CD14-positive monocyte (primary cell): ENCODE measurements at regions not wholly inside any gene's neighbourhood (a gene's known extent, or its start where the extent isn't known, plus 50 kb on each side); places are given as distances from the start of the nearest gene placed in this dataset.

Experiments used
- DNase-seq, 3 donors: peaks; one replicate each; pipeline ENCODE4 v3.0.0-alpha.2; 2011 to 2022
- H2AFZ ChIP-seq: 2 replicates; pipeline ENCODE4 v1.6.0; 2012; ENCODE audit warnings: mild to moderate bottlenecking, low read depth, low read length, inconsistent platforms; ENCODE audit not compliant: insufficient read depth, poor library complexity, severe bottlenecking
- H3K27ac ChIP-seq, 2 donors: 1 replicate in 1 of 2; 2 replicates in 1 of 2; pipeline ENCODE4 v1.5.1; 2012 to 2013; ENCODE audit warnings: low read length in 2 of 2, control low read depth in 1 of 2, inconsistent platforms in 1 of 2, low read depth in 1 of 2, mild to moderate bottlenecking in 1 of 2
- H3K27me3 ChIP-seq, 2 donors: one replicate each; pipeline versions ENCODE4 v1.6.0 to v1.6.1; 2011 to 2013; ENCODE audit warnings: low read length in 2 of 2; ENCODE audit not compliant: control insufficient read depth in 2 of 2, insufficient read depth in 2 of 2
- H3K36me3 ChIP-seq, 2 donors: replicated peaks in 1 of 2; 1 replicate in 1 of 2; 2 replicates in 1 of 2; pipeline versions ENCODE4 v1.5.1 to v1.6.1; 2012 to 2013; ENCODE audit warnings: low read length in 2 of 2, control low read depth in 1 of 2, inconsistent platforms in 1 of 2, mild to moderate bottlenecking in 1 of 2; ENCODE audit not compliant: insufficient read depth in 2 of 2, control insufficient read depth in 1 of 2
- H3K4me1 ChIP-seq, 2 donors: 1 replicate in 1 of 2; 2 replicates in 1 of 2; pipeline versions ENCODE4 v1.5.1 to v1.6.1; 2012 to 2013; ENCODE audit warnings: low read length in 2 of 2, control low read depth in 1 of 2, inconsistent platforms in 1 of 2, mild to moderate bottlenecking in 1 of 2, moderate library complexity in 1 of 2; ENCODE audit not compliant: insufficient read depth in 2 of 2, control insufficient read depth in 1 of 2
- H3K4me2 ChIP-seq: replicated peaks from 2 replicates; pipeline ENCODE3; 2012; ENCODE audit warnings: low read length, moderate library complexity, mild to moderate bottlenecking; ENCODE audit not compliant: poor library complexity, severe bottlenecking; ENCODE audit errors: extremely low read depth
- H3K4me3 ChIP-seq, 3 experiments: fragments of 200-600 bp in 1 of 3; sonication (generic) in 1 of 3; replicated peaks in 1 of 3; 1 replicate in 2 of 3; 2 replicates in 1 of 3; pipeline ENCODE4 v1.5.1; 2011 to 2013; ENCODE audit warnings: low read length in 3 of 3, mild to moderate bottlenecking in 3 of 3, control low read depth in 2 of 3, low read depth in 2 of 3, inconsistent platforms in 1 of 3, moderate library complexity in 1 of 3
- H3K79me2 ChIP-seq: 2 replicates; pipeline ENCODE4 v1.6.0; 2012; ENCODE audit warnings: mild to moderate bottlenecking, control low read depth, inconsistent platforms, low read length, moderate library complexity; ENCODE audit not compliant: insufficient read depth
- H3K9ac ChIP-seq: 2 replicates; pipeline ENCODE4 v1.6.0; 2017; ENCODE audit warnings: low read length, mild to moderate bottlenecking; ENCODE audit not compliant: insufficient read depth, poor library complexity, severe bottlenecking
- H3K9me3 ChIP-seq, 2 donors: replicated peaks in 1 of 2; 1 replicate in 1 of 2; 2 replicates in 1 of 2; pipeline versions ENCODE4 v1.5.1 to v1.6.1; 2012 to 2013; ENCODE audit warnings: low read length in 2 of 2, control low read depth in 1 of 2; ENCODE audit not compliant: control insufficient read depth in 1 of 2, insufficient read depth in 1 of 2
- H4K20me1 ChIP-seq: 2 replicates; pipeline ENCODE4 v1.6.0; 2012; ENCODE audit warnings: mild to moderate bottlenecking, low read length, control low read depth, moderate library complexity; ENCODE audit not compliant: insufficient read depth
- H3K27ac Mint-ChIP-seq, 7 donors: one replicate each; pipeline ENCODE4 v1.8.0; 2020; ENCODE audit warnings: mild to moderate bottlenecking in 7 of 7, mixed read lengths in 7 of 7, moderate library complexity in 6 of 7, inconsistent platforms in 2 of 7
- H3K27me3 Mint-ChIP-seq, 3 donors: one replicate each; pipeline ENCODE4 v1.8.0; 2021 to 2022; ENCODE audit warnings: low read depth in 3 of 3, mild to moderate bottlenecking in 3 of 3, mixed read lengths in 3 of 3, moderate library complexity in 3 of 3, inconsistent platforms in 1 of 3
- H3K36me3 Mint-ChIP-seq, 2 donors: one replicate each; pipeline ENCODE4 v1.8.0; 2020; ENCODE audit warnings: mixed read lengths in 2 of 2, inconsistent platforms in 1 of 2, mild to moderate bottlenecking in 1 of 2
- H3K4me1 Mint-ChIP-seq: one replicate; pipeline ENCODE4 v1.8.0; 2020; ENCODE audit warnings: mild to moderate bottlenecking, mixed read lengths
- H3K4me3 Mint-ChIP-seq, 2 donors: one replicate each; pipeline ENCODE4 v1.8.0; 2020; ENCODE audit warnings: mild to moderate bottlenecking in 2 of 2, mixed read lengths in 2 of 2, moderate library complexity in 1 of 2
- H3K9me3 Mint-ChIP-seq, 7 donors: one replicate each; pipeline ENCODE4 v1.8.0; 2020 to 2022; ENCODE audit warnings: mixed read lengths in 7 of 7, mild to moderate bottlenecking in 6 of 7, moderate library complexity in 6 of 7, inconsistent platforms in 2 of 7
- CTCF ChIP-seq: fragments of 200-600 bp; IDR thresholded peaks from one replicate; pipeline ENCODE4 v1.8.0; 2022; ENCODE audit warnings: antibody characterized with exemption, mild to moderate bottlenecking
- WGBS: methylation state at CpG from one replicate; pipeline ENCODE4 v1.1.5; 2013; ENCODE audit warnings: missing lambda C conversion rate; ENCODE audit not compliant: insufficient coverage; 5-methylcytosine and 5-hydroxymethylcytosine counted together
- intact Hi-C, 2 donors: fragments of 100-400 bp; cut with micrococcal nuclease; formaldehyde crosslinking; loops; one replicate each; pipeline versions ENCODE4 v1.15.0 to v1.15.1; 2023

GRCh38 chr6:164206807-164207423 lies 792.4 kb downstream of the QKI start:
- WGBS, result no CpG with 5 or more reads among the region's 2 CpGs
- no peak for TF ChIP-seq CTCF
- Mint-ChIP-seq H3K4me1 (no peaks in the 10 kb centered on the region), H3K9me3 (peaks cover 2 to 16% (median 9%) of the 10 kb centered on the region in 7 donors), H3K36me3 (no peaks in the 10 kb centered on the region), H3K4me3 (no peak overlapping the region), H3K27me3 (peaks cover 0 to 3% (median 0%) of the 10 kb centered on the region in 3 donors), H3K27ac (no peak overlapping the region)
- no peak overlapping the region for H3K27ac ChIP-seq
- intact Hi-C loops, result no loop called here
- no peaks in the 10 kb centered on the region for H3K4me1 ChIP-seq
- H3K36me3 ChIP-seq, result no peaks in the 10 kb centered on the region
- H3K4me2 ChIP-seq, result no peak overlapping the region
- peaks cover 6 to 19% of the 10 kb centered on the region in 2 donors for H3K9me3 ChIP-seq
- no peaks in the 10 kb centered on the region for H3K27me3 ChIP-seq
- no peak overlapping the region for H2AFZ ChIP-seq
- DNase-seq, result no peak
- no peak overlapping the region for H3K9ac ChIP-seq
- H4K20me1 ChIP-seq, result no peaks in the 10 kb centered on the region
- H3K79me2 ChIP-seq, result no peaks in the 10 kb centered on the region
- H3K4me3 ChIP-seq, result no peak overlapping the region

GRCh38 chr6:164200071-164200470 lies 785.6 kb downstream of the QKI start:
- peaks cover 6 to 9% of the 10 kb centered on the region in 2 donors for H3K9me3 ChIP-seq
- intact Hi-C loops, result no loop called here
- no peaks in the 10 kb centered on the region for H3K36me3 Mint-ChIP-seq

More at GRCh38 chr6:164200071-164200470, 785.6 kb downstream of the QKI start:
- Histone ChIP-seq H3K36me3 (no peaks in the 10 kb centered on the region), H3K9ac (no peak overlapping the region), H3K27ac (no peak overlapping the region), H2AFZ (no peak overlapping the region), H3K4me2 (no peak overlapping the region), H4K20me1 (no peaks in the 10 kb centered on the region), H3K4me1 (no peaks in the 10 kb centered on the region), H3K79me2 (no peaks in the 10 kb centered on the region), H3K27me3 (no peaks in the 10 kb centered on the region), H3K4me3 (no peak overlapping the region)
- no peak overlapping the region for H3K4me3 Mint-ChIP-seq
- peaks cover 0 to 2% (median 0%) of the 10 kb centered on the region in 3 donors for H3K27me3 Mint-ChIP-seq
- H3K9me3 Mint-ChIP-seq, result peaks cover 2 to 10% (median 6%) of the 10 kb centered on the region in 7 donors
- no peak for TF ChIP-seq CTCF
- H3K4me1 Mint-ChIP-seq, result no peaks in the 10 kb centered on the region
- WGBS, result no CpG with 5 or more reads among the region's 1 CpG
- no peak for DNase-seq
- no peak overlapping the region for H3K27ac Mint-ChIP-seq
